ENCODE measurements at regions not wholly inside any gene's neighbourhood (a gene's known extent, or its start where the extent isn't known, plus 50 kb on each side); places are given as distances from the start of the nearest gene placed in this dataset.

DNA sequence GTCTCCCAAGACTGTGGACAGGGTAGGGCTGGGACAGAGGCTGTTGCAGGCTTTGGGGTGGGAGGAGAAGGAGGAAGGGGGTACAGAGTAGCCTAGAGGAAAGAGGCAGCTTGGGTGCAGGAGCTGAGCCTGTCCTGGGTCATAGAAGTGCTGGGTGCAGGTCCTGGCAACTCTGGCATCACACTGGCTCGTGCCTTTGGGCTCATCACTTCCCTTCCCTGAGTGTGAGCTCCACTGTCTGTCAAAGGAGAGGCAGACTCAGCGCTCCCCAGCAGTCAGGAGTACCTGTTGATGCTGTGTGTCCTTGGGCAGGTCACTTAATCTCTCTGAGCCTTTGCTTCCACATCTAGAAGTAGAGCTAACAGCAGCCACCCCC is 157.1 kb downstream of the PTPRU start:
- no TSS peak for BruUV-seq (replicated peaks)
- CTCF ChIA-PET, result interaction anchor here (1.4 kb wide), 1 partner anchor 148 kb away, joined by 3 read pairs; no protein-coding TSS in a partner anchor
- RAD21 ChIA-PET (ENCODE audit: low non-redundant PET in 1 of 2, low total read pairs in 2 of 2, uncharacterized antibody in 2 of 2, unreplicated experiment in 2 of 2), result no interaction called here

More for the DNA sequence above, 157.1 kb downstream of the PTPRU start:
- Histone ChIP-seq H3K9me3 (ENCODE audit: control insufficient read depth in 1 of 2, insufficient read depth in 1 of 2, low read depth in 1 of 2, low read length in 2 of 2) (no peaks in the 10 kb centered on the region), H3K4me2 (ENCODE audit: low read length) (no peak overlapping the region), H3K79me2 (ENCODE audit: insufficient read depth, low read length) (no peaks in the 10 kb centered on the region), H3K36me3 (ENCODE audit: control insufficient read depth in 1 of 2, insufficient read depth in 2 of 2, low read length in 2 of 2) (no peaks in the 10 kb centered on the region), H3K9me2 (ENCODE audit: insufficient read depth) (no peaks in the 10 kb centered on the region), H4K20me1 (ENCODE audit: insufficient read depth) (no peaks in the 10 kb centered on the region), H3K4me1 (ENCODE audit: control insufficient read depth in 1 of 2, insufficient read depth in 2 of 2, low read length in 2 of 2) (peaks cover 0 to 3% of the 10 kb centered on the region in 2 experiments; a peak in 2 of 4 replicates), H3K27me3 (ENCODE audit: insufficient read depth, low read length) (no peaks in the 10 kb centered on the region; the same call in 1 of the 2 replicates), H3K4me3 (replicated peaks in 1 of 2; ENCODE audit: low read depth in 1 of 2, low read length in 2 of 2) (no peak overlapping the region), H2AFZ (ENCODE audit: low read depth, low read length, poor library complexity, severe bottlenecking) (no peak overlapping the region), H3K9ac (ENCODE audit: low read length) (no peak overlapping the region), H3K27ac (ENCODE audit: low read depth, low read length) (no peak overlapping the region)
- TF ChIP-seq, protein P1, sequence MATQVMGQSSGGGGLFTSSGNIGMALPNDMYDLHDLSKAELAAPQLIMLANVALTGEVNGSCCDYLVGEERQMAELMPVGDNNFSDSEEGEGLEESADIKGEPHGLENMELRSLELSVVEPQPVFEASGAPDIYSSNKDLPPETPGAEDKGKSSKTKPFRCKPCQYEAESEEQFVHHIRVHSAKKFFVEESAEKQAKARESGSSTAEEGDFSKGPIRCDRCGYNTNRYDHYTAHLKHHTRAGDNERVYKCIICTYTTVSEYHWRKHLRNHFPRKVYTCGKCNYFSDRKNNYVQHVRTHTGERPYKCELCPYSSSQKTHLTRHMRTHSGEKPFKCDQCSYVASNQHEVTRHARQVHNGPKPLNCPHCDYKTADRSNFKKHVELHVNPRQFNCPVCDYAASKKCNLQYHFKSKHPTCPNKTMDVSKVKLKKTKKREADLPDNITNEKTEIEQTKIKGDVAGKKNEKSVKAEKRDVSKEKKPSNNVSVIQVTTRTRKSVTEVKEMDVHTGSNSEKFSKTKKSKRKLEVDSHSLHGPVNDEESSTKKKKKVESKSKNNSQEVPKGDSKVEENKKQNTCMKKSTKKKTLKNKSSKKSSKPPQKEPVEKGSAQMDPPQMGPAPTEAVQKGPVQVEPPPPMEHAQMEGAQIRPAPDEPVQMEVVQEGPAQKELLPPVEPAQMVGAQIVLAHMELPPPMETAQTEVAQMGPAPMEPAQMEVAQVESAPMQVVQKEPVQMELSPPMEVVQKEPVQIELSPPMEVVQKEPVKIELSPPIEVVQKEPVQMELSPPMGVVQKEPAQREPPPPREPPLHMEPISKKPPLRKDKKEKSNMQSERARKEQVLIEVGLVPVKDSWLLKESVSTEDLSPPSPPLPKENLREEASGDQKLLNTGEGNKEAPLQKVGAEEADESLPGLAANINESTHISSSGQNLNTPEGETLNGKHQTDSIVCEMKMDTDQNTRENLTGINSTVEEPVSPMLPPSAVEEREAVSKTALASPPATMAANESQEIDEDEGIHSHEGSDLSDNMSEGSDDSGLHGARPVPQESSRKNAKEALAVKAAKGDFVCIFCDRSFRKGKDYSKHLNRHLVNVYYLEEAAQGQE (IDR thresholded peaks at IDR 0.05; ENCODE audit: low read depth), result no peak
- TF ChIP-seq, protein P2, sequence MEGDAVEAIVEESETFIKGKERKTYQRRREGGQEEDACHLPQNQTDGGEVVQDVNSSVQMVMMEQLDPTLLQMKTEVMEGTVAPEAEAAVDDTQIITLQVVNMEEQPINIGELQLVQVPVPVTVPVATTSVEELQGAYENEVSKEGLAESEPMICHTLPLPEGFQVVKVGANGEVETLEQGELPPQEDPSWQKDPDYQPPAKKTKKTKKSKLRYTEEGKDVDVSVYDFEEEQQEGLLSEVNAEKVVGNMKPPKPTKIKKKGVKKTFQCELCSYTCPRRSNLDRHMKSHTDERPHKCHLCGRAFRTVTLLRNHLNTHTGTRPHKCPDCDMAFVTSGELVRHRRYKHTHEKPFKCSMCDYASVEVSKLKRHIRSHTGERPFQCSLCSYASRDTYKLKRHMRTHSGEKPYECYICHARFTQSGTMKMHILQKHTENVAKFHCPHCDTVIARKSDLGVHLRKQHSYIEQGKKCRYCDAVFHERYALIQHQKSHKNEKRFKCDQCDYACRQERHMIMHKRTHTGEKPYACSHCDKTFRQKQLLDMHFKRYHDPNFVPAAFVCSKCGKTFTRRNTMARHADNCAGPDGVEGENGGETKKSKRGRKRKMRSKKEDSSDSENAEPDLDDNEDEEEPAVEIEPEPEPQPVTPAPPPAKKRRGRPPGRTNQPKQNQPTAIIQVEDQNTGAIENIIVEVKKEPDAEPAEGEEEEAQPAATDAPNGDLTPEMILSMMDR (IDR thresholded peaks at IDR 0.05 in 2 of 3, conservative IDR thresholded peaks at IDR 0.05 in 1 of 3; ENCODE audit: borderline replicate concordance in 1 of 3, insufficient read depth in 1 of 3, low read depth in 2 of 3, low read length in 2 of 3), result no peak
- TF ChIP-seq SIN3A (IDR thresholded peaks at IDR 0.05; ENCODE audit: low read depth) (no peak), RAD21 (IDR thresholded peaks at IDR 0.05; ENCODE audit: low read depth) (no peak), EZH2 (IDR thresholded peaks at IDR 0.05) (no peak), CBX3 (IDR thresholded peaks at IDR 0.05; ENCODE audit: low read depth) (no peak), POLR2AphosphoS5 (IDR thresholded peaks at IDR 0.05; ENCODE audit: low read depth, low read length) (no peak), ZNF274 (IDR thresholded peaks at IDR 0.05; ENCODE audit: low read depth, low read length) (no peak), CEBPB (IDR thresholded peaks at IDR 0.05; ENCODE audit: low read depth) (no peak), TCF7L2 (IDR thresholded peaks at IDR 0.05; ENCODE audit: borderline replicate concordance, extremely low read depth, insufficient read depth, insufficient read length) (no peak), YY1 (IDR thresholded peaks at IDR 0.05; ENCODE audit: extremely low read depth, insufficient replicate concordance, low read depth, low read length) (no peak), SRF (IDR thresholded peaks at IDR 0.05; ENCODE audit: low read depth) (no peak), EZH2phosphoT487 (IDR thresholded peaks at IDR 0.05; ENCODE audit: borderline replicate concordance) (no peak), ZFX (IDR thresholded peaks at IDR 0.05) (no peak)
- TF ChIP-seq, protein P3, sequence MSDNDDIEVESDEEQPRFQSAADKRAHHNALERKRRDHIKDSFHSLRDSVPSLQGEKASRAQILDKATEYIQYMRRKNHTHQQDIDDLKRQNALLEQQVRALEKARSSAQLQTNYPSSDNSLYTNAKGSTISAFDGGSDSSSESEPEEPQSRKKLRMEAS (IDR thresholded peaks at IDR 0.05), result no peak
- TF ChIP-seq, protein P4, sequence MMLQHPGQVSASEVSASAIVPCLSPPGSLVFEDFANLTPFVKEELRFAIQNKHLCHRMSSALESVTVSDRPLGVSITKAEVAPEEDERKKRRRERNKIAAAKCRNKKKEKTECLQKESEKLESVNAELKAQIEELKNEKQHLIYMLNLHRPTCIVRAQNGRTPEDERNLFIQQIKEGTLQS (IDR thresholded peaks at IDR 0.05), result no peak
- DNase-seq (ENCODE audit: low read depth, low spot score) (no peak), ATAC-seq (no peak)
- intact Hi-C loops (cut with micrococcal nuclease), result no loop called here
- POLR2A ChIA-PET, result no interaction called here

Measured in HCT116 (cell line).